Skin of body (tissue), 1 donor: ENCODE measurements at regions not wholly inside any gene's neighbourhood (a gene's known extent, or its start where the extent isn't known, plus 50 kb on each side); places are given as distances from the start of the nearest gene placed in this dataset.
"Not testable (repeated sequence)": the region's sequence is repeated elsewhere in the genome, so short reads cannot be mapped to it uniquely, and the experiment has no call there.

Experiments used
- DNase-seq: peaks from one replicate; lab custom pipeline; 2025; lab: John Stamatoyannopoulos, UW

- DNase-seq = no peak
Measured at GRCh38 chrX:113529426-113530013, 688.9 kb upstream of the AMOT start.

- DNase-seq = no peak
Measured at GRCh38 chrX:113522814-113523213, 682.2 kb upstream of the AMOT start.

- no peak for DNase-seq
Measured at GRCh38 chrX:113514906-113515305, 674.3 kb upstream of the AMOT start.

GRCh38 chrX:113512700-113513395 is 672.2 kb upstream of the AMOT start:
- no peak for DNase-seq

- peak; percentile 19 for DNase-seq
Measured at GRCh38 chrX:113510586-113510985, 670.0 kb upstream of the AMOT start.

GRCh38 chrX:113492895-113493294 is 652.3 kb upstream of the AMOT start:
- DNase-seq = no peak

- no peak for DNase-seq
Measured at GRCh38 chrX:113473418-113473817, 632.8 kb upstream of the AMOT start.

GRCh38 chrX:113473015-113473414 is 632.4 kb upstream of the AMOT start:
- DNase-seq = not testable (repeated sequence)

GRCh38 chrX:113470166-113470565 is 629.5 kb upstream of the AMOT start:
- DNase-seq = no peak

GRCh38 chrX:113457719-113458118 is 617.1 kb upstream of the AMOT start:
- no peak for DNase-seq

- DNase-seq = no peak
Measured at GRCh38 chrX:113455582-113455981, 615.0 kb upstream of the AMOT start.

- DNase-seq = no peak
Measured at GRCh38 chrX:113429011-113429410, 588.4 kb upstream of the AMOT start.

- DNase-seq = no peak
Measured at GRCh38 chrX:113422323-113422722, 581.7 kb upstream of the AMOT start.

- DNase-seq = no peak
Measured at GRCh38 chrX:113421432-113421831, 580.8 kb upstream of the AMOT start.

GRCh38 chrX:113412106-113412505 is 571.5 kb upstream of the AMOT start:
- no peak for DNase-seq

- DNase-seq = no peak
Measured at GRCh38 chrX:113408843-113409242, 568.2 kb upstream of the AMOT start.

- no peak for DNase-seq
Measured at GRCh38 chrX:113400193-113400704, 559.6 kb upstream of the AMOT start.

- no peak for DNase-seq
Measured at GRCh38 chrX:113399506-113400192, 559.0 kb upstream of the AMOT start.

GRCh38 chrX:113392355-113392754 is 551.7 kb upstream of the AMOT start:
- DNase-seq = no peak

- no peak for DNase-seq
Measured at GRCh38 chrX:113391875-113392274, 551.2 kb upstream of the AMOT start.

GRCh38 chrX:113390531-113390930 is 549.9 kb upstream of the AMOT start:
- DNase-seq = no peak

GRCh38 chrX:113389846-113390245 is 549.2 kb upstream of the AMOT start:
- DNase-seq = no peak

- DNase-seq = peak; percentile 72
Measured at GRCh38 chrX:113384628-113385027, 544.0 kb upstream of the AMOT start.
